GM12878 (cell line): ENCODE measurements at regions not wholly inside any gene's neighbourhood (a gene's known extent, or its start where the extent isn't known, plus 50 kb on each side); places are given as distances from the start of the nearest gene placed in this dataset.

Source experiments
- ATAC-seq: fragments of 200-7000 bp; cut with Tn5 transposase; 3 replicates; pipeline ENCODE4 v1.9.1; 2020; ENCODE audit warnings: mild to moderate bottlenecking, moderate library complexity
- BruUV-seq: library from RNA; stranded (reverse); fragments of 400-500 nt; replicated peaks from 2 replicates; lab custom pipeline; 2021; lab: Mats Ljungman, UMichigan
- CTCF ChIA-PET: fragments of 300-600 bp; sonication (Branson Sonifier 250); formaldehyde crosslinking; extraction: SDS; loops from one replicate; lab custom pipeline; 2021; ENCODE audit warnings: inconsistent platforms; lab: Yijun Ruan, JAX
- POLR2A ChIA-PET: fragments of 350-600 bp; formaldehyde crosslinking; extraction: SDS; loops from one replicate; lab custom pipeline; 2021; ENCODE audit warnings: inconsistent platforms; lab: Charles Lee
- RAD21 ChIA-PET: fragments of 300-600 bp; sonication (Branson Sonifier 250); formaldehyde crosslinking; loops from one replicate; lab custom pipeline; 2023; ENCODE audit warnings: antibody characterized with exemption; ENCODE audit not compliant: unreplicated experiment; lab: Charles Lee
- SMC1A ChIA-PET: fragments of 300-600 bp; sonication (Branson Sonifier 250); formaldehyde crosslinking; loops from one replicate; lab custom pipeline; 2023; ENCODE audit not compliant: unreplicated experiment, uncharacterized antibody; lab: Charles Lee
- DNase-seq: peaks from one replicate; pipeline ENCODE4 v3.0.0-alpha.2; 2011; ENCODE audit warnings: low read depth, low spot score
- FAIRE-seq: peaks from 3 replicates; lab custom pipeline; 2011; peaks lifted over from hg19 to GRCh38; lab: Jason Lieb, UNC
- H2AFZ ChIP-seq: 2 replicates; pipeline ENCODE4 v1.6.0; 2011; ENCODE audit warnings: low read depth, low read length, control low read depth; ENCODE audit not compliant: control insufficient read depth
- H3K27ac ChIP-seq: 2 replicates; pipeline ENCODE4 v1.5.1; 2011; ENCODE audit warnings: control low read depth; ENCODE audit not compliant: control insufficient read depth, insufficient read depth
- H3K27me3 ChIP-seq, 2 experiments: replicated peaks in 1 of 2; 2 replicates each; pipeline versions ENCODE4 v1.6.0 to v1.6.1; 2011; ENCODE audit warnings: low read length in 1 of 2; ENCODE audit not compliant: control insufficient read depth in 2 of 2, insufficient read depth in 2 of 2
- H3K36me3 ChIP-seq, 2 experiments: 2 replicates each; pipeline ENCODE4 v1.5.1; 2011; ENCODE audit warnings: low read length in 1 of 2; ENCODE audit not compliant: control insufficient read depth in 2 of 2, insufficient read depth in 2 of 2
- H3K4me1 ChIP-seq: 2 replicates; pipeline ENCODE4 v1.6.1; 2011; ENCODE audit warnings: mild to moderate bottlenecking, low read length, moderate library complexity, mixed read lengths; ENCODE audit not compliant: control insufficient read depth, insufficient read depth
- H3K4me2 ChIP-seq: 2 replicates; pipeline ENCODE4 v1.6.0; 2011; ENCODE audit warnings: control low read depth; ENCODE audit not compliant: control insufficient read depth, insufficient read depth
- H3K4me3 ChIP-seq: fragments of 200-600 bp; sonication (generic); 2 replicates; pipeline ENCODE4 v1.5.1; 2016
- H3K79me2 ChIP-seq: 2 replicates; pipeline ENCODE4 v1.6.0; 2011; ENCODE audit warnings: low read length; ENCODE audit not compliant: control insufficient read depth, insufficient read depth
- H3K9ac ChIP-seq: 2 replicates; pipeline ENCODE4 v1.8.0; 2011; ENCODE audit warnings: low read length, control low read depth, mixed read lengths; ENCODE audit not compliant: control insufficient read depth, insufficient read depth
- H3K9me3 ChIP-seq: replicated peaks from 3 replicates; pipeline ENCODE4 v1.5.1; 2011; ENCODE audit warnings: mild to moderate bottlenecking, low read length; ENCODE audit not compliant: control insufficient read depth, insufficient read depth
- H4K20me1 ChIP-seq: 2 replicates; pipeline ENCODE4 v1.6.0; 2011; ENCODE audit not compliant: control insufficient read depth, insufficient read depth
- BCL3 ChIP-seq: IDR thresholded peaks from 2 replicates; pipeline ENCODE4 v1.6.1; 2011; ENCODE audit warnings: borderline replicate concordance, low read depth, mild to moderate bottlenecking, moderate library complexity, low read length; ENCODE audit not compliant: insufficient read depth, poor library complexity, severe bottlenecking
- CHD4 ChIP-seq: fragments of 200-600 bp; sonication (generic); IDR thresholded peaks from 2 replicates; pipeline ENCODE4 v1.6.1; 2016; ENCODE audit warnings: mild to moderate bottlenecking
- IRF5 ChIP-seq: fragments of 450-650 bp; IDR thresholded peaks from 2 replicates; pipeline ENCODE4 v1.6.1; 2017; ENCODE audit warnings: borderline replicate concordance
- KDM1A ChIP-seq: fragments of 200-600 bp; sonication (generic); IDR thresholded peaks from 2 replicates; pipeline ENCODE4 v1.6.1; 2016; ENCODE audit warnings: borderline replicate concordance
- KLF5 ChIP-seq: fragments of 450-650 bp; IDR thresholded peaks from 2 replicates; pipeline ENCODE4 v1.6.1; 2014; ENCODE audit warnings: mild to moderate bottlenecking; ENCODE audit not compliant: partially characterized antibody
- LARP7 ChIP-seq: fragments of 450-650 bp; IDR thresholded peaks from 2 replicates; pipeline ENCODE4 v1.6.1; 2017; ENCODE audit warnings: mild to moderate bottlenecking
- RBBP5 ChIP-seq: fragments of 200-600 bp; sonication (generic); conservative IDR thresholded peaks from 2 replicates; pipeline ENCODE4 v1.6.1; 2016
- SIN3A ChIP-seq: IDR thresholded peaks from 2 replicates; pipeline ENCODE4 v1.6.1; 2012; ENCODE audit warnings: low read depth, low read length, improper control_type of control experiment
- TBL1XR1 ChIP-seq: IDR thresholded peaks from 2 replicates; pipeline ENCODE4 v1.6.1; 2012; ENCODE audit warnings: low read depth, low read length, improper control_type of control experiment
- WGBS: methylation state at CpG from one replicate; pipeline ENCODE4 v1.1.6; 2016; ENCODE audit warnings: low lambda C conversion rate; ENCODE audit not compliant: insufficient replicate concordance, insufficient coverage; ENCODE audit errors: missing lambda C conversion rate; 5-methylcytosine and 5-hydroxymethylcytosine counted together
- in situ Hi-C: fragments of 300-500 bp; cut with MboI; formaldehyde crosslinking; loops from 9 replicates; pipeline ENCODE4 v1.14.3; 2018; ENCODE audit warnings: mixed read lengths
- intact Hi-C: fragments of 100-400 bp; cut with micrococcal nuclease; formaldehyde crosslinking; loops from one replicate; pipeline ENCODE4 v1.14.2; 2022; ENCODE audit not compliant: unreplicated experiment
- TF ChIP-seq, protein P1 (sequence below): fragments of 450-650 bp; IDR thresholded peaks from 2 replicates; pipeline ENCODE4 v1.6.1; 2016; ENCODE audit warnings: mild to moderate bottlenecking
- TF ChIP-seq, protein P2 (sequence below): IDR thresholded peaks from 2 replicates; pipeline ENCODE4 v1.6.1; 2011; ENCODE audit warnings: low read depth, mild to moderate bottlenecking, low read length, moderate library complexity, borderline replicate concordance; ENCODE audit errors: extremely low read depth
- TF ChIP-seq, protein P3 (sequence below): fragments of 450-650 bp; IDR thresholded peaks from 2 replicates; pipeline ENCODE4 v1.6.1; 2017; ENCODE audit warnings: mild to moderate bottlenecking, low read depth, inconsistent platforms; ENCODE audit not compliant: poor library complexity, severe bottlenecking

- TF ChIP-seq, protein P1, sequence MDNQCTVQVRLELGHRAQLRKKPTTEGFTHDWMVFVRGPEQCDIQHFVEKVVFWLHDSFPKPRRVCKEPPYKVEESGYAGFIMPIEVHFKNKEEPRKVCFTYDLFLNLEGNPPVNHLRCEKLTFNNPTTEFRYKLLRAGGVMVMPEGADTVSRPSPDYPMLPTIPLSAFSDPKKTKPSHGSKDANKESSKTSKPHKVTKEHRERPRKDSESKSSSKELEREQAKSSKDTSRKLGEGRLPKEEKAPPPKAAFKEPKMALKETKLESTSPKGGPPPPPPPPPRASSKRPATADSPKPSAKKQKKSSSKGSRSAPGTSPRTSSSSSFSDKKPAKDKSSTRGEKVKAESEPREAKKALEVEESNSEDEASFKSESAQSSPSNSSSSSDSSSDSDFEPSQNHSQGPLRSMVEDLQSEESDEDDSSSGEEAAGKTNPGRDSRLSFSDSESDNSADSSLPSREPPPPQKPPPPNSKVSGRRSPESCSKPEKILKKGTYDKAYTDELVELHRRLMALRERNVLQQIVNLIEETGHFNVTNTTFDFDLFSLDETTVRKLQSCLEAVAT, result no peak
- no peak for TF ChIP-seq TBL1XR1
- TF ChIP-seq, all 136 proteins: peak for 0
Observed at GRCh38 chr15:29435811-29436210, 166.2 kb upstream of the NSMCE3 start (continued).

GRCh38 chr15:29434280-29434679 is 164.7 kb upstream of the NSMCE3 start:
- no peaks in the 10 kb centered on the region for H3K79me2 ChIP-seq
- no peaks in the 10 kb centered on the region for H3K36me3 ChIP-seq
- no peak overlapping the region for H3K4me3 ChIP-seq
- no peak overlapping the region for H2AFZ ChIP-seq
- DNase-seq (no peak), ATAC-seq (no peak), FAIRE-seq (no peak)
- no peaks in the 10 kb centered on the region; a peak in 1 of 4 replicates for H3K27me3 ChIP-seq
- no peak overlapping the region for H3K27ac ChIP-seq
- in situ Hi-C loops (no loop called here), intact Hi-C loops (no loop called here)
- ChIA-PET SMC1A (no interaction called here), POLR2A (no interaction called here), RAD21 (no interaction called here), CTCF (no interaction called here)
- no peaks in the 10 kb centered on the region for H3K4me1 ChIP-seq
- no peak overlapping the region for H3K9ac ChIP-seq
- no peaks in the 10 kb centered on the region for H4K20me1 ChIP-seq
- BruUV-seq, result no TSS peak
- no peaks in the 10 kb centered on the region for H3K9me3 ChIP-seq
- WGBS, result 27% methylated on average over 2 of the region's 2 CpGs
- H3K4me2 ChIP-seq, result no peak overlapping the region
- no peak for TF ChIP-seq KDM1A
- TF ChIP-seq BCL3, result no peak
- TF ChIP-seq IRF5, result no peak
- TF ChIP-seq KLF5, result no peak
- TF ChIP-seq, protein P2, sequence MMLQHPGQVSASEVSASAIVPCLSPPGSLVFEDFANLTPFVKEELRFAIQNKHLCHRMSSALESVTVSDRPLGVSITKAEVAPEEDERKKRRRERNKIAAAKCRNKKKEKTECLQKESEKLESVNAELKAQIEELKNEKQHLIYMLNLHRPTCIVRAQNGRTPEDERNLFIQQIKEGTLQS, result no peak
- no peak for TF ChIP-seq RBBP5
- no peak for TF ChIP-seq SIN3A
- TF ChIP-seq, protein P3, sequence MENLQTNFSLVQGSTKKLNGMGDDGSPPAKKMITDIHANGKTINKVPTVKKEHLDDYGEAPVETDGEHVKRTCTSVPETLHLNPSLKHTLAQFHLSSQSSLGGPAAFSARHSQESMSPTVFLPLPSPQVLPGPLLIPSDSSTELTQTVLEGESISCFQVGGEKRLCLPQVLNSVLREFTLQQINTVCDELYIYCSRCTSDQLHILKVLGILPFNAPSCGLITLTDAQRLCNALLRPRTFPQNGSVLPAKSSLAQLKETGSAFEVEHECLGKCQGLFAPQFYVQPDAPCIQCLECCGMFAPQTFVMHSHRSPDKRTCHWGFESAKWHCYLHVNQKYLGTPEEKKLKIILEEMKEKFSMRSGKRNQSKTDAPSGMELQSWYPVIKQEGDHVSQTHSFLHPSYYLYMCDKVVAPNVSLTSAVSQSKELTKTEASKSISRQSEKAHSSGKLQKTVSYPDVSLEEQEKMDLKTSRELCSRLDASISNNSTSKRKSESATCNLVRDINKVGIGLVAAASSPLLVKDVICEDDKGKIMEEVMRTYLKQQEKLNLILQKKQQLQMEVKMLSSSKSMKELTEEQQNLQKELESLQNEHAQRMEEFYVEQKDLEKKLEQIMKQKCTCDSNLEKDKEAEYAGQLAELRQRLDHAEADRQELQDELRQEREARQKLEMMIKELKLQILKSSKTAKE, result no peak
- no peak for TF ChIP-seq LARP7
- no peak for TF ChIP-seq CHD4
